Endodermal cell (in vitro differentiated cells): ENCODE measurements at regions not wholly inside any gene's neighbourhood (a gene's known extent, or its start where the extent isn't known, plus 50 kb on each side); places are given as distances from the start of the nearest gene placed in this dataset.
"Not testable (repeated sequence)": the region's sequence is repeated elsewhere in the genome, so short reads cannot be mapped to it uniquely, and the experiment has no call there.

Experiments used
- DNase-seq: peaks from one replicate; pipeline ENCODE4 v3.0.0-alpha.2; 2017
- H3K27ac ChIP-seq: 2 replicates; pipeline ENCODE4 v1.5.1; 2013; ENCODE audit warnings: mild to moderate bottlenecking, low read depth, low read length, moderate library complexity
- H3K27me3 ChIP-seq: 2 replicates; pipeline ENCODE4 v1.6.1; 2013; ENCODE audit warnings: mild to moderate bottlenecking, low read length, moderate library complexity; ENCODE audit not compliant: insufficient read depth, control insufficient read depth, poor library complexity, severe bottlenecking
- H3K36me3 ChIP-seq: 2 replicates; pipeline ENCODE4 v1.7.0; 2013; ENCODE audit warnings: mild to moderate bottlenecking, low read length, moderate library complexity; ENCODE audit not compliant: control insufficient read depth, insufficient read depth
- H3K4me1 ChIP-seq: one replicate; pipeline ENCODE4 v1.7.0; 2013; ENCODE audit warnings: low read length; ENCODE audit not compliant: control insufficient read depth, insufficient read depth
- H3K4me3 ChIP-seq: 2 replicates; pipeline ENCODE4 v1.5.1; 2013; ENCODE audit warnings: mild to moderate bottlenecking, low read length, moderate library complexity
- H3K9ac ChIP-seq: 2 replicates; pipeline ENCODE4 v1.6.1; 2013; ENCODE audit warnings: mild to moderate bottlenecking, low read length, moderate library complexity; ENCODE audit not compliant: poor library complexity, severe bottlenecking; ENCODE audit errors: extremely low read depth
- H3K9me3 ChIP-seq: 2 replicates; pipeline ENCODE4 v1.6.1; 2013; ENCODE audit warnings: mild to moderate bottlenecking, low read length, moderate library complexity; ENCODE audit not compliant: control insufficient read depth
- H3K27ac Mint-ChIP-seq: 2 replicates; pipeline ENCODE4 v1.8.0; 2020; ENCODE audit warnings: mixed read lengths
- H3K27me3 Mint-ChIP-seq: 2 replicates; pipeline ENCODE4 v1.8.0; 2021; ENCODE audit warnings: mild to moderate bottlenecking, mixed read lengths; ENCODE audit not compliant: insufficient read depth
- H3K36me3 Mint-ChIP-seq: 2 replicates; pipeline ENCODE4 v1.8.0; 2020; ENCODE audit warnings: low read depth, mixed read lengths
- H3K4me1 Mint-ChIP-seq: 2 replicates; pipeline ENCODE4 v1.8.0; 2020; ENCODE audit warnings: mixed read lengths
- H3K4me3 Mint-ChIP-seq: 2 replicates; pipeline ENCODE4 v1.8.0; 2020; ENCODE audit warnings: mild to moderate bottlenecking, moderate library complexity, mixed read lengths
- H3K9me3 Mint-ChIP-seq: 2 replicates; pipeline ENCODE4 v1.8.0; 2020; ENCODE audit warnings: mild to moderate bottlenecking, mixed read lengths
- WGBS, 2 experiments: methylation state at CpG; one replicate each; pipeline versions ENCODE4 v1.1.5 to v1.1.7; 2013; ENCODE audit warnings: missing lambda C conversion rate in 2 of 2, mixed read lengths in 1 of 2; ENCODE audit not compliant: insufficient coverage in 1 of 2, insufficient read length in 1 of 2; 5-methylcytosine and 5-hydroxymethylcytosine counted together

- H3K9me3 Mint-ChIP-seq, result peaks cover 44% of the 10 kb centered on the region
- H3K9ac ChIP-seq, H3K36me3 ChIP-seq, H3K4me1 ChIP-seq, H3K4me3 ChIP-seq, H3K36me3 Mint-ChIP-seq, H3K4me3 Mint-ChIP-seq, H3K27me3 ChIP-seq, H3K27ac ChIP-seq, DNase-seq, H3K27ac Mint-ChIP-seq, H3K27me3 Mint-ChIP-seq, H3K4me1 Mint-ChIP-seq: not testable (repeated sequence)
- WGBS, 2 experiments, result 61 to 64% methylated on average over 2 to 3 of the region's 7 CpGs
- peaks cover 35% of the 10 kb centered on the region for H3K9me3 ChIP-seq
These were observed 202.5 kb downstream of the POTEM start for GRCh38 chr14:19169561-19170362.

- not testable (repeated sequence) for H3K4me1 Mint-ChIP-seq, H3K27ac ChIP-seq, H3K4me3 ChIP-seq, H3K36me3 Mint-ChIP-seq, H3K27ac Mint-ChIP-seq, H3K9ac ChIP-seq, DNase-seq, H3K27me3 ChIP-seq, H3K4me1 ChIP-seq, H3K4me3 Mint-ChIP-seq, H3K36me3 ChIP-seq, H3K27me3 Mint-ChIP-seq
- H3K9me3 Mint-ChIP-seq, result peaks cover 52% of the 10 kb centered on the region
- H3K9me3 ChIP-seq, result peaks cover 35% of the 10 kb centered on the region
These were observed 205.5 kb downstream of the POTEM start for GRCh38 chr14:19172745-19173144.

- peaks cover 30% of the 10 kb centered on the region for H3K9me3 ChIP-seq
- 70% methylated on average over 2 of the region's 3 CpGs; no CpG with 5 or more reads in 1 of the 2 experiments for WGBS, 2 experiments
- H3K27ac ChIP-seq, H3K4me1 ChIP-seq, H3K36me3 ChIP-seq, H3K27me3 ChIP-seq, H3K9ac ChIP-seq, H3K4me3 ChIP-seq, DNase-seq, H3K36me3 Mint-ChIP-seq, H3K4me3 Mint-ChIP-seq, H3K27ac Mint-ChIP-seq, H3K27me3 Mint-ChIP-seq, H3K4me1 Mint-ChIP-seq: not testable (repeated sequence)
- H3K9me3 Mint-ChIP-seq, result peaks cover 48% of the 10 kb centered on the region
These were observed 206.0 kb downstream of the POTEM start for GRCh38 chr14:19173188-19173587.

GRCh38 chr14:19177435-19177834 lies 210.2 kb downstream of the POTEM start:
- not testable (repeated sequence) for H3K9ac ChIP-seq, DNase-seq, H3K27ac Mint-ChIP-seq, H3K27me3 Mint-ChIP-seq, H3K36me3 Mint-ChIP-seq, H3K27me3 ChIP-seq, H3K36me3 ChIP-seq, H3K4me3 ChIP-seq, H3K4me1 Mint-ChIP-seq, H3K27ac ChIP-seq, H3K4me3 Mint-ChIP-seq, H3K4me1 ChIP-seq
- H3K9me3 Mint-ChIP-seq, result peaks cover 47% of the 10 kb centered on the region
- 54% methylated on average over 3 of the region's 6 CpGs; no CpG with 5 or more reads in 1 of the 2 experiments for WGBS, 2 experiments
- H3K9me3 ChIP-seq, result peaks cover 24% of the 10 kb centered on the region

- H3K36me3 Mint-ChIP-seq, H3K36me3 ChIP-seq, H3K4me1 ChIP-seq, H3K27ac ChIP-seq, H3K9ac ChIP-seq, H3K27me3 ChIP-seq, DNase-seq, H3K4me3 Mint-ChIP-seq, H3K27ac Mint-ChIP-seq, H3K27me3 Mint-ChIP-seq, H3K4me1 Mint-ChIP-seq, H3K4me3 ChIP-seq: not testable (repeated sequence)
- peaks cover 34% of the 10 kb centered on the region for H3K9me3 Mint-ChIP-seq
- H3K9me3 ChIP-seq, result peaks cover 14% of the 10 kb centered on the region
- WGBS, 2 experiments, result 63 to 69% methylated on average over 2 of the region's 2 CpGs
These were observed 213.1 kb downstream of the POTEM start for GRCh38 chr14:19180297-19180696.

GRCh38 chr14:19180881-19181280 lies 213.6 kb downstream of the POTEM start:
- not testable (repeated sequence) for H3K36me3 Mint-ChIP-seq
- WGBS, 2 experiments, result 51 to 64% methylated on average over 3 of the region's 3 CpGs

GRCh38 chr14:19195146-19195545 lies 227.9 kb downstream of the POTEM start:
- H3K27me3 ChIP-seq, H3K9ac ChIP-seq, H3K4me1 ChIP-seq, H3K27ac Mint-ChIP-seq, H3K4me1 Mint-ChIP-seq, H3K27me3 Mint-ChIP-seq, H3K4me3 Mint-ChIP-seq, DNase-seq, H3K36me3 Mint-ChIP-seq, H3K4me3 ChIP-seq, H3K9me3 ChIP-seq, H3K36me3 ChIP-seq, H3K27ac ChIP-seq: not testable (repeated sequence)
- WGBS, 2 experiments, result 81% methylated on average over 2 of the region's 4 CpGs; no CpG with 5 or more reads in 1 of the 2 experiments
- H3K9me3 Mint-ChIP-seq, result peaks cover 40% of the 10 kb centered on the region

More at GRCh38 chr14:19180881-19181280, 213.6 kb downstream of the POTEM start:
- H3K4me1 Mint-ChIP-seq, H3K27me3 ChIP-seq, H3K27ac Mint-ChIP-seq, H3K4me3 ChIP-seq, H3K27ac ChIP-seq, DNase-seq, H3K9ac ChIP-seq, H3K4me3 Mint-ChIP-seq, H3K27me3 Mint-ChIP-seq, H3K36me3 ChIP-seq, H3K4me1 ChIP-seq: not testable (repeated sequence)
- H3K9me3 ChIP-seq, result peaks cover 14% of the 10 kb centered on the region
- peaks cover 35% of the 10 kb centered on the region for H3K9me3 Mint-ChIP-seq
